ENCODE measurements at regions not wholly inside any gene's neighbourhood (a gene's known extent, or its start where the extent isn't known, plus 50 kb on each side); places are given as distances from the start of the nearest gene placed in this dataset.

DNA sequence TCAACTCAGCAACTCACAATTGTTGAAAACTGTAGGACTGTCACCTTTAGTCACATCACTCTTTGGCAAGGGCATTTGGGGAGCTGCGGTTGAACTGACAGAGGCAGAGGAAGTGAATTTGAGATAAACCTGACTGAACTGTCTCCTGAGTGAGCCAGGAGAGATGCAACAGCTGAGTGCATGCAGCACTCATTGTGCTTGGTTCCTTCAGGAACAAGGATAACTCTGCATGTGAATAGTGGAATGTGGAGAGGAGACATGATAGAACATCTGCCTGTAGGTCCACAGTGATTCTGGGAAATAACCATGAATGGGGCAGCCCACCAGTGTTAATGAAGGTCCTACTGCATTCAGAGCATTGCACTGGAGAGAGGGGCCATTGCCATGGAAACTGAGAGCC lies 494.7 kb downstream of the STK39 start:
- ATAC-seq = no peak
- TF ChIP-seq RARB (CRISPR knock-in tag; IDR thresholded peaks at IDR 0.05) (no peak), ARNTL (CRISPR knock-in tag; IDR thresholded peaks at IDR 0.05; ENCODE audit: borderline replicate concordance, low read depth) (no peak), ZNF8 (CRISPR knock-in tag; IDR thresholded peaks at IDR 0.05) (no peak), BACH2 (CRISPR knock-in tag; IDR thresholded peaks at IDR 0.05; ENCODE audit: borderline replicate concordance) (no peak), ZC3H10 (CRISPR knock-in tag; IDR thresholded peaks at IDR 0.05) (no peak), CSDC2 (CRISPR knock-in tag; IDR thresholded peaks at IDR 0.05) (no peak), TCF4 (CRISPR knock-in tag; IDR thresholded peaks at IDR 0.05; ENCODE audit: borderline replicate concordance) (no peak), SNAI2 (CRISPR knock-in tag; IDR thresholded peaks at IDR 0.05) (no peak), ZFP3 (CRISPR knock-in tag; IDR thresholded peaks at IDR 0.05) (no peak), PPARA (CRISPR knock-in tag; IDR thresholded peaks at IDR 0.05; ENCODE audit: borderline replicate concordance) (no peak), TOX (CRISPR knock-in tag; IDR thresholded peaks at IDR 0.05; ENCODE audit: borderline replicate concordance) (no peak)
- TF ChIP-seq, protein P1, sequence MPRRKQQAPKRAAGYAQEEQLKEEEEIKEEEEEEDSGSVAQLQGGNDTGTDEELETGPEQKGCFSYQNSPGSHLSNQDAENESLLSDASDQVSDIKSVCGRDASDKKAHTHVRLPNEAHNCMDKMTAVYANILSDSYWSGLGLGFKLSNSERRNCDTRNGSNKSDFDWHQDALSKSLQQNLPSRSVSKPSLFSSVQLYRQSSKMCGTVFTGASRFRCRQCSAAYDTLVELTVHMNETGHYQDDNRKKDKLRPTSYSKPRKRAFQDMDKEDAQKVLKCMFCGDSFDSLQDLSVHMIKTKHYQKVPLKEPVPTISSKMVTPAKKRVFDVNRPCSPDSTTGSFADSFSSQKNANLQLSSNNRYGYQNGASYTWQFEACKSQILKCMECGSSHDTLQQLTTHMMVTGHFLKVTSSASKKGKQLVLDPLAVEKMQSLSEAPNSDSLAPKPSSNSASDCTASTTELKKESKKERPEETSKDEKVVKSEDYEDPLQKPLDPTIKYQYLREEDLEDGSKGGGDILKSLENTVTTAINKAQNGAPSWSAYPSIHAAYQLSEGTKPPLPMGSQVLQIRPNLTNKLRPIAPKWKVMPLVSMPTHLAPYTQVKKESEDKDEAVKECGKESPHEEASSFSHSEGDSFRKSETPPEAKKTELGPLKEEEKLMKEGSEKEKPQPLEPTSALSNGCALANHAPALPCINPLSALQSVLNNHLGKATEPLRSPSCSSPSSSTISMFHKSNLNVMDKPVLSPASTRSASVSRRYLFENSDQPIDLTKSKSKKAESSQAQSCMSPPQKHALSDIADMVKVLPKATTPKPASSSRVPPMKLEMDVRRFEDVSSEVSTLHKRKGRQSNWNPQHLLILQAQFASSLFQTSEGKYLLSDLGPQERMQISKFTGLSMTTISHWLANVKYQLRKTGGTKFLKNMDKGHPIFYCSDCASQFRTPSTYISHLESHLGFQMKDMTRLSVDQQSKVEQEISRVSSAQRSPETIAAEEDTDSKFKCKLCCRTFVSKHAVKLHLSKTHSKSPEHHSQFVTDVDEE (CRISPR knock-in tag; IDR thresholded peaks at IDR 0.05) = no peak
- TF ChIP-seq, protein P2, sequence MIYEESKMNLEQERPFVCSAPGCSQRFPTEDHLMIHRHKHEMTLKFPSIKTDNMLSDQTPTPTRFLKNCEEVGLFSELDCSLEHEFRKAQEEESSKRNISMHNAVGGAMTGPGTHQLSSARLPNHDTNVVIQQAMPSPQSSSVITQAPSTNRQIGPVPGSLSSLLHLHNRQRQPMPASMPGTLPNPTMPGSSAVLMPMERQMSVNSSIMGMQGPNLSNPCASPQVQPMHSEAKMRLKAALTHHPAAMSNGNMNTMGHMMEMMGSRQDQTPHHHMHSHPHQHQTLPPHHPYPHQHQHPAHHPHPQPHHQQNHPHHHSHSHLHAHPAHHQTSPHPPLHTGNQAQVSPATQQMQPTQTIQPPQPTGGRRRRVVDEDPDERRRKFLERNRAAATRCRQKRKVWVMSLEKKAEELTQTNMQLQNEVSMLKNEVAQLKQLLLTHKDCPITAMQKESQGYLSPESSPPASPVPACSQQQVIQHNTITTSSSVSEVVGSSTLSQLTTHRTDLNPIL (CRISPR knock-in tag; IDR thresholded peaks at IDR 0.05; ENCODE audit: low read depth) = no peak
- TF ChIP-seq, protein P3, sequence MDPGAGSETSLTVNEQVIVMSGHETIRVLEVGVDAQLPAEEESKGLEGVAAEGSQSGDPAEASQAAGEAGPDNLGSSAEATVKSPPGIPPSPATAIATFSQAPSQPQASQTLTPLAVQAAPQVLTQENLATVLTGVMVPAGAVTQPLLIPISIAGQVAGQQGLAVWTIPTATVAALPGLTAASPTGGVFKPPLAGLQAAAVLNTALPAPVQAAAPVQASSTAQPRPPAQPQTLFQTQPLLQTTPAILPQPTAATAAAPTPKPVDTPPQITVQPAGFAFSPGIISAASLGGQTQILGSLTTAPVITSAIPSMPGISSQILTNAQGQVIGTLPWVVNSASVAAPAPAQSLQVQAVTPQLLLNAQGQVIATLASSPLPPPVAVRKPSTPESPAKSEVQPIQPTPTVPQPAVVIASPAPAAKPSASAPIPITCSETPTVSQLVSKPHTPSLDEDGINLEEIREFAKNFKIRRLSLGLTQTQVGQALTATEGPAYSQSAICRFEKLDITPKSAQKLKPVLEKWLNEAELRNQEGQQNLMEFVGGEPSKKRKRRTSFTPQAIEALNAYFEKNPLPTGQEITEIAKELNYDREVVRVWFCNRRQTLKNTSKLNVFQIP (CRISPR knock-in tag; IDR thresholded peaks at IDR 0.05; ENCODE audit: borderline replicate concordance, low read depth) = no peak
- TF ChIP-seq, protein P4, sequence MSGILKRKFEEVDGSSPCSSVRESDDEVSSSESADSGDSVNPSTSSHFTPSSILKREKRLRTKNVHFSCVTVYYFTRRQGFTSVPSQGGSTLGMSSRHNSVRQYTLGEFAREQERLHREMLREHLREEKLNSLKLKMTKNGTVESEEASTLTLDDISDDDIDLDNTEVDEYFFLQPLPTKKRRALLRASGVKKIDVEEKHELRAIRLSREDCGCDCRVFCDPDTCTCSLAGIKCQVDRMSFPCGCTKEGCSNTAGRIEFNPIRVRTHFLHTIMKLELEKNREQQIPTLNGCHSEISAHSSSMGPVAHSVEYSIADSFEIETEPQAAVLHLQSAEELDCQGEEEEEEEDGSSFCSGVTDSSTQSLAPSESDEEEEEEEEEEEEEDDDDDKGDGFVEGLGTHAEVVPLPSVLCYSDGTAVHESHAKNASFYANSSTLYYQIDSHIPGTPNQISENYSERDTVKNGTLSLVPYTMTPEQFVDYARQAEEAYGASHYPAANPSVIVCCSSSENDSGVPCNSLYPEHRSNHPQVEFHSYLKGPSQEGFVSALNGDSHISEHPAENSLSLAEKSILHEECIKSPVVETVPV (CRISPR knock-in tag; IDR thresholded peaks at IDR 0.05) = no peak

DNA sequence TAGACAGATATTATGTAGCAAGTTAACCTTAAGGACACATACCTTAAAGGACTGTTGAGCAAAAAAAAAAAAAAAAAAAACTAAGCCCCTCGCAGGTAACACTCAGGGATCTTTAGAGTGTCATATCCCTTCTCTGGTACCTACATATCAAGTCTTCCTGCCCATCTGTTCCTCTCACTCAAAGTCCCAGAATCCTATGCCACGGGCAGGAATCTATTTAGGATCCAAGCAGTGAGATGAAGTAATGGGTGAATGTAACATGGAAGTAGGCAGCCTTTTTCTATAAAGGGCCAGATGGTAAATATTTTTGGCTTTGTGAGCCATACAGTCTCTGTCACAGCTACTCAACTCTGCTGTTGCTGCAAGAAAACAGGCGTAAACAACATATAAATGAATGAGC lies 496.7 kb downstream of the STK39 start:
- ATAC-seq = no peak
- TF ChIP-seq ZNF70 (CRISPR knock-in tag; IDR thresholded peaks at IDR 0.05) (no peak), RARB (CRISPR knock-in tag; IDR thresholded peaks at IDR 0.05) (no peak), ZNF565 (CRISPR knock-in tag; conservative IDR thresholded peaks at IDR 0.05; ENCODE audit: low read depth) (no peak), PPARA (CRISPR knock-in tag; IDR thresholded peaks at IDR 0.05; ENCODE audit: borderline replicate concordance) (no peak), ZFP30 (CRISPR knock-in tag; IDR thresholded peaks at IDR 0.05) (no peak), SNAI2 (CRISPR knock-in tag; IDR thresholded peaks at IDR 0.05) (no peak), ZNF8 (CRISPR knock-in tag; IDR thresholded peaks at IDR 0.05) (no peak), TOX (CRISPR knock-in tag; IDR thresholded peaks at IDR 0.05; ENCODE audit: borderline replicate concordance) (no peak), ESRRG (CRISPR knock-in tag; IDR thresholded peaks at IDR 0.05) (no peak), TCF4 (CRISPR knock-in tag; IDR thresholded peaks at IDR 0.05; ENCODE audit: borderline replicate concordance) (no peak), ZC3H10 (CRISPR knock-in tag; IDR thresholded peaks at IDR 0.05) (no peak), GLIS3 (CRISPR knock-in tag; IDR thresholded peaks at IDR 0.05) (no peak), OSR1 (CRISPR knock-in tag; IDR thresholded peaks at IDR 0.05) (no peak)
- TF ChIP-seq, protein P5, sequence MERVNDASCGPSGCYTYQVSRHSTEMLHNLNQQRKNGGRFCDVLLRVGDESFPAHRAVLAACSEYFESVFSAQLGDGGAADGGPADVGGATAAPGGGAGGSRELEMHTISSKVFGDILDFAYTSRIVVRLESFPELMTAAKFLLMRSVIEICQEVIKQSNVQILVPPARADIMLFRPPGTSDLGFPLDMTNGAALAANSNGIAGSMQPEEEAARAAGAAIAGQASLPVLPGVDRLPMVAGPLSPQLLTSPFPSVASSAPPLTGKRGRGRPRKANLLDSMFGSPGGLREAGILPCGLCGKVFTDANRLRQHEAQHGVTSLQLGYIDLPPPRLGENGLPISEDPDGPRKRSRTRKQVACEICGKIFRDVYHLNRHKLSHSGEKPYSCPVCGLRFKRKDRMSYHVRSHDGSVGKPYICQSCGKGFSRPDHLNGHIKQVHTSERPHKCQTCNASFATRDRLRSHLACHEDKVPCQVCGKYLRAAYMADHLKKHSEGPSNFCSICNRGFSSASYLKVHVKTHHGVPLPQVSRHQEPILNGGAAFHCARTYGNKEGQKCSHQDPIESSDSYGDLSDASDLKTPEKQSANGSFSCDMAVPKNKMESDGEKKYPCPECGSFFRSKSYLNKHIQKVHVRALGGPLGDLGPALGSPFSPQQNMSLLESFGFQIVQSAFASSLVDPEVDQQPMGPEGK (CRISPR knock-in tag; IDR thresholded peaks at IDR 0.05; ENCODE audit: borderline replicate concordance) = no peak
- TF ChIP-seq, protein P3 (CRISPR knock-in tag; IDR thresholded peaks at IDR 0.05; ENCODE audit: borderline replicate concordance, low read depth) = no peak
- TF ChIP-seq, protein P1 (CRISPR knock-in tag; IDR thresholded peaks at IDR 0.05) = no peak

All from SK-N-SH treated with all-trans-retinoic acid at 6 μM for 48 hours (cell line).